Activated B cell treated with CpG ODN at 0.5 μM for 24 hours (primary cell): ENCODE measurements at regions not wholly inside any gene's neighbourhood (a gene's known extent, or its start where the extent isn't known, plus 50 kb on each side); places are given as distances from the start of the nearest gene placed in this dataset.

Source experiments
- ATAC-seq: fragments of 200-7000 bp; cut with Tn5 transposase; one replicate; pipeline ENCODE4 v1.10.0; 2021; ENCODE audit warnings: low read depth, mild to moderate bottlenecking, moderate library complexity
- CTCF ChIA-PET: fragments of 350-600 bp; sonication (Branson Sonifier 250); formaldehyde crosslinking; loops from one replicate; lab custom pipeline; 2021; ENCODE audit warnings: antibody characterized with exemption; lab: Charles Lee
- POLR2A ChIA-PET: fragments of 350-600 bp; sonication (Branson Sonifier 250); formaldehyde crosslinking; loops from one replicate; lab custom pipeline; 2021; ENCODE audit warnings: antibody characterized with exemption; lab: Charles Lee
- DNase-seq: peaks from one replicate; pipeline ENCODE4 v3.0.0; 2022
- H3K27ac Mint-ChIP-seq: one replicate; pipeline ENCODE4 v1.8.0; 2020; ENCODE audit warnings: mixed read lengths
- H3K27me3 Mint-ChIP-seq: one replicate; pipeline ENCODE4 v1.8.0; 2021; ENCODE audit warnings: mixed read lengths
- H3K36me3 Mint-ChIP-seq: one replicate; pipeline ENCODE4 v1.8.0; 2021; ENCODE audit warnings: low read depth, mixed read lengths
- H3K4me1 Mint-ChIP-seq: one replicate; pipeline ENCODE4 v1.8.0; 2021; ENCODE audit warnings: mixed read lengths
- H3K4me3 Mint-ChIP-seq: one replicate; pipeline ENCODE4 v1.8.0; 2020; ENCODE audit warnings: mild to moderate bottlenecking, mixed read lengths
- H3K9me3 Mint-ChIP-seq: one replicate; pipeline ENCODE4 v1.8.0; 2020; ENCODE audit warnings: mixed read lengths
- intact Hi-C: fragments of 100-400 bp; cut with micrococcal nuclease; formaldehyde crosslinking; loops from one replicate; pipeline ENCODE4 v1.15.1; 2024
- TF ChIP-seq, protein P1 (sequence below): fragments of 200-600 bp; IDR thresholded peaks from one replicate; pipeline ENCODE4 v1.8.0; 2022; ENCODE audit warnings: antibody characterized with exemption, mild to moderate bottlenecking

DNA sequence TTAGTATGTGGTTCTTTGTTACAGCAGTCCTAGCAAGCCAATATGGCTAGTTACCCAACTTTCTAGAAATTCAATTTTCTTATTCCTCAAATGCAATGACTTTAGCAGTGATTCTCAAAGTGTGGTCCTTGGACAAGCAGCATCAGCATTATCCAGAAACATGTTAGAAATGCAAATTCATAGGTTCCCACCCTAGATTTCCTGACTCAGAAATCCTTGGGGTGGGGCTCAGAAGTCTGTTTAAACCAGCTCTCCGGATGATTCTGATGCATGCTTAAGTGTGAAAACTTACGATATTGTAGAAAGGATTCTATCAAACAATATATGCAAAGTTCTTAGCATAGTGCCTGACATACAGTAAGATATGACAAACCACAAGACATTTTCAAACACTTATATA is 757.1 kb downstream of the DHX35 start:
- Mint-ChIP-seq H3K27ac (no peak overlapping the region), H3K27me3 (no peaks in the 10 kb centered on the region), H3K4me1 (no peaks in the 10 kb centered on the region), H3K4me3 (no peak overlapping the region), H3K36me3 (no peaks in the 10 kb centered on the region), H3K9me3 (no peaks in the 10 kb centered on the region)
- POLR2A ChIA-PET: no interaction called here
- intact Hi-C loops: no loop called here
- CTCF ChIA-PET: no interaction called here
- DNase-seq (no peak), ATAC-seq (no peak)
- TF ChIP-seq, protein P1, sequence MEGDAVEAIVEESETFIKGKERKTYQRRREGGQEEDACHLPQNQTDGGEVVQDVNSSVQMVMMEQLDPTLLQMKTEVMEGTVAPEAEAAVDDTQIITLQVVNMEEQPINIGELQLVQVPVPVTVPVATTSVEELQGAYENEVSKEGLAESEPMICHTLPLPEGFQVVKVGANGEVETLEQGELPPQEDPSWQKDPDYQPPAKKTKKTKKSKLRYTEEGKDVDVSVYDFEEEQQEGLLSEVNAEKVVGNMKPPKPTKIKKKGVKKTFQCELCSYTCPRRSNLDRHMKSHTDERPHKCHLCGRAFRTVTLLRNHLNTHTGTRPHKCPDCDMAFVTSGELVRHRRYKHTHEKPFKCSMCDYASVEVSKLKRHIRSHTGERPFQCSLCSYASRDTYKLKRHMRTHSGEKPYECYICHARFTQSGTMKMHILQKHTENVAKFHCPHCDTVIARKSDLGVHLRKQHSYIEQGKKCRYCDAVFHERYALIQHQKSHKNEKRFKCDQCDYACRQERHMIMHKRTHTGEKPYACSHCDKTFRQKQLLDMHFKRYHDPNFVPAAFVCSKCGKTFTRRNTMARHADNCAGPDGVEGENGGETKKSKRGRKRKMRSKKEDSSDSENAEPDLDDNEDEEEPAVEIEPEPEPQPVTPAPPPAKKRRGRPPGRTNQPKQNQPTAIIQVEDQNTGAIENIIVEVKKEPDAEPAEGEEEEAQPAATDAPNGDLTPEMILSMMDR: no peak

DNA sequence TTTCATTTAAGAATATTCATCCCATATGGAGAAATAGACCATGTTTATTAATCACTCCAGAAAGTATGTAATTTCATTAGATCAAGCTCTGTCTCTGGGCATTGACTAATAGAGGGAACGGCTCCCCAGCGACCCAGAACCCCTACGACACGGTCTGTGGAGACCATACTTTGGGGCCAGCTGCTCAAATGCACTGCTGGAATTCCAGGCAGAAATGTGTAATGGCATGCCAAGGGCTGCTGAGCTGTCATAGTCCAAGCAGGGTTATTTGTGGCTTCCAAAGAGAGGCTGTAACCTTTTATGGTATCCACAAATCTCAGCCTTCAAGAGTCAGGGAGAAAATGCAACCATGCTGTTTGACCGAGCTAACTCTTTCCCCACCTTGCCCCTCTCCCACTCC is 755.8 kb downstream of the DHX35 start:
- no peak overlapping the region for H3K4me3 Mint-ChIP-seq
- TF ChIP-seq, protein P1: no peak
- no peaks in the 10 kb centered on the region for H3K9me3 Mint-ChIP-seq
- no peaks in the 10 kb centered on the region for H3K36me3 Mint-ChIP-seq
- no peak for ATAC-seq
- no peaks in the 10 kb centered on the region for H3K4me1 Mint-ChIP-seq
- H3K27ac Mint-ChIP-seq: no peak overlapping the region
- intact Hi-C loops: no loop called here
- CTCF ChIA-PET: no interaction called here
- POLR2A ChIA-PET: no interaction called here
- no peak for DNase-seq
- no peaks in the 10 kb centered on the region for H3K27me3 Mint-ChIP-seq

DNA sequence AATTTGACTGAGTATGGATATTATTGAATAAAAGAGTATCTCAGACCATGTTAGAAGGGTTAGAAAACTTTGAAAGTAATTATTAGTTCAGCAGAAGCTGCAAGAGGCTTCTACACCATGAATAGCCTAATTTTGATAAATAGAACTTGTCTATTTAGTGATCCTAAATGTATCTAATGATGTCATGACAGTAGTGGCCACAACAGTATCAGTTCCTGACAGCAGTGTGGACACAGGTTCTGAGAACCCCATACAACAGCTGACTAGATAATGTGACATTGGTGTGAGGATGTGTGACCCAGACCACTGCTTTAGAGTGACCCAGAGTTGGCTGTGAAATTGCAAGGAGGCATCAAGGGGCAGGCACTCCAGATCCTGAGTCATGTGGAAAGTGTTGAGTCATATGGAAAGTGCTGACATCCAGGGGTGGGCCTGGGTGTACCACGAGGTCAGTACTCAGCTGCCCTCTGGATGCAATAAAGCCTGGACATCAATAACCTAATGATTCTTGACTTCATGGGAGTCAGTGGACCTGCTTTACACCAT is 754.7 kb downstream of the DHX35 start:
- Mint-ChIP-seq H3K4me3 (no peak overlapping the region), H3K36me3 (no peaks in the 10 kb centered on the region), H3K9me3 (no peaks in the 10 kb centered on the region), H3K4me1 (no peaks in the 10 kb centered on the region), H3K27ac (no peak overlapping the region), H3K27me3 (no peaks in the 10 kb centered on the region)
- CTCF ChIA-PET: no interaction called here
- POLR2A ChIA-PET: no interaction called here
- TF ChIP-seq, protein P1: no peak
- DNase-seq (no peak), ATAC-seq (no peak)
- intact Hi-C loops: no loop called here

DNA sequence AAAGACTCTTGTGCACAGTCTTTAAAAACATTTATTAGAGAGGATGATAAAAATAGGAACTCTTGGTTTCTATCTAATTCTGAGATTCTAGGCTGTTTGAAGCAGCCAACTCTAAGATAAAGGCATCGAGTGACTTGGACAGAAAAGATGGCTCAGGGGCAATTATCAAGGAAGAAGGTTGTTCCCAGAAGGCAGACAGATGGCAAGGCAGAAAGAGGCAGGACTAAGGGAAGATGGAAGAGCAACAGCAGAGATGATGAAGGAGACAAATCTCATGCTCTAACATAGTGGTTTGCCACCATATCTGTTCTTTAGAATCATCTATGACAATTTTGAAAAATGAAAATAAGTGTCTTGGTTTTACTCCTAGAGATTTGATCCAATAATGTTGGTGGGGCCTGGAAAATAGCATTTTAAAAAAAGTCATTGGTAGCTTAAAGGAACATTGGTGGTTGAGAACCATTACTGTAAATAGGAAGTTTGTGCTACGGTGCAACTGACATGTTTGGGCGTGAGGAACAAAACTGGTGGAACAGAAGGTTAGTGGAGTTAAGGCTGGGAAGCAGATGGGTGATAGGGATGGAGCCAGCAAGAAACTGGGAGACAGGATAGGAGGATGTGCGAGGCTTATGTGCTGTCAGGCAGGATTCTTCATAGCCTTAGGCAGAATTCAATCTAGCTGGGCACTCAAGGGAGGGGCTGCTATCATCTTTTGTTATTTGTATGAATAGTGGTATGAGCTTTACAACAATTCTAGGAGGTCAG is 751.1 kb downstream of the DHX35 start:
- TF ChIP-seq, protein P1: no peak
- H3K4me3 Mint-ChIP-seq: no peak overlapping the region
- H3K36me3 Mint-ChIP-seq: no peaks in the 10 kb centered on the region
- DNase-seq (no peak), ATAC-seq (no peak)
- no peak overlapping the region for H3K27ac Mint-ChIP-seq
- H3K9me3 Mint-ChIP-seq: no peaks in the 10 kb centered on the region
- H3K4me1 Mint-ChIP-seq: no peaks in the 10 kb centered on the region
- no peaks in the 10 kb centered on the region for H3K27me3 Mint-ChIP-seq
- CTCF ChIA-PET: no interaction called here
- POLR2A ChIA-PET: no interaction called here
- intact Hi-C loops: no loop called here

DNA sequence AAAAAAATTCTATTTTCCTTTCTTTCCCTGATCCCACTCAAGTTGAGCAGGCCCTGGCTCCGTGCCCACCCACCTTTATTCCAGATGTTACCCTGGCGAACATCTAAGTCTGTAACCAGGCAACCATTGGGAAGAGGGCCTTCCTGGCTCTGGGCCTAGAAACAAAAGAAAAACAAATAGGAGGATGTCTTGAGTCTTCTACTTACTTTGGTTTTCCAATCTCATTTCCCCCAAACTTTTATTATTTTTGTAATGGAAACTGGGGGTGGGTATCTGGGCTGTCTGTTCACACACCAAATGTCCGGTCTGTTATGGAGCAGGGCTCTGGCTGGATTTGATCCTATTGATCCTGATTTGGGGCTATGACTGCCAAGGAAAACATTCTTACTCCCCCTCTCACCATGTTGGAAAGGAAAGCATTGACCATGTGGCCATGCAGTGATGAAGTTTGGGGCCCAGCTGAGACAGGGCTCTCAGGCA is 744.1 kb downstream of the DHX35 start:
- Mint-ChIP-seq H3K4me3 (no peak overlapping the region), H3K36me3 (no peaks in the 10 kb centered on the region), H3K27ac (no peak overlapping the region), H3K27me3 (no peaks in the 10 kb centered on the region), H3K4me1 (peaks cover 2% of the 10 kb centered on the region), H3K9me3 (no peaks in the 10 kb centered on the region)
- TF ChIP-seq, protein P1: no peak
- ChIA-PET POLR2A (no interaction called here), CTCF (no interaction called here)
- intact Hi-C loops: no loop called here
- ATAC-seq: no peak
- DNase-seq: no peak
